ENCODE measurements at regions not wholly inside any gene's neighbourhood (a gene's known extent, or its start where the extent isn't known, plus 50 kb on each side); places are given as distances from the start of the nearest gene placed in this dataset.

- Histone ChIP-seq H3K27ac (no peak overlapping the region), H3K4me1 (no peaks in the 10 kb centered on the region), H3K9me3 (no peaks in the 10 kb centered on the region), H3K4me3 (no peak overlapping the region), H3K36me3 (no peaks in the 10 kb centered on the region), H3K27me3 (no peaks in the 10 kb centered on the region)
- TF ChIP-seq POLR2A (IDR thresholded peaks at IDR 0.05) (no peak), EP300 (IDR thresholded peaks at IDR 0.05) (no peak), CTCF (IDR thresholded peaks at IDR 0.05) (no peak)
- WGBS, 2 donors = 44 to 70% methylated on average over 2 of the region's 2 CpGs
- DNase-seq (ENCODE audit: low spot score in 2 of 2) = no peak
Observed at GRCh38 chr2:12262681-12263436, 453.9 kb upstream of the TRIB2 start.

- H3K27ac ChIP-seq = no peak overlapping the region
- no peak overlapping the region for H3K4me3 ChIP-seq
- TF ChIP-seq POLR2A (IDR thresholded peaks at IDR 0.05) (no peak), CTCF (IDR thresholded peaks at IDR 0.05) (no peak), EP300 (IDR thresholded peaks at IDR 0.05) (no peak)
Observed at GRCh38 chr2:12263730-12264129, 453.0 kb upstream of the TRIB2 start.

GRCh38 chr2:12264146-12264545, 452.6 kb upstream of the TRIB2 start:
- DNase-seq (ENCODE audit: low spot score in 2 of 2) = no peak
- no peak overlapping the region for H3K4me3 ChIP-seq
- no peaks in the 10 kb centered on the region for H3K4me1 ChIP-seq
- H3K36me3 ChIP-seq = no peaks in the 10 kb centered on the region
- H3K27me3 ChIP-seq = no peaks in the 10 kb centered on the region
- H3K9me3 ChIP-seq = no peaks in the 10 kb centered on the region
- TF ChIP-seq POLR2A (IDR thresholded peaks at IDR 0.05) = no peak
- TF ChIP-seq CTCF (IDR thresholded peaks at IDR 0.05) = no peak
- TF ChIP-seq EP300 (IDR thresholded peaks at IDR 0.05) = no peak
- WGBS, 2 donors = 63 to 81% methylated on average over 1 of the region's 1 CpG
- H3K27ac ChIP-seq = no peak overlapping the region

More at GRCh38 chr2:12263730-12264129, 453.0 kb upstream of the TRIB2 start:
- no peaks in the 10 kb centered on the region for H3K27me3 ChIP-seq
- no peaks in the 10 kb centered on the region for H3K4me1 ChIP-seq
- H3K9me3 ChIP-seq = no peaks in the 10 kb centered on the region
- no peaks in the 10 kb centered on the region for H3K36me3 ChIP-seq
- DNase-seq (ENCODE audit: low spot score in 2 of 2) = no peak

GRCh38 chr2:12265646-12266045, 451.1 kb upstream of the TRIB2 start:
- H3K27me3 ChIP-seq = no peaks in the 10 kb centered on the region
- H3K36me3 ChIP-seq = no peaks in the 10 kb centered on the region
- no peak overlapping the region for H3K27ac ChIP-seq
- H3K9me3 ChIP-seq = no peaks in the 10 kb centered on the region
- WGBS, 2 donors = 65 to 72% methylated on average over 1 of the region's 1 CpG
- DNase-seq (ENCODE audit: low spot score in 2 of 2) = no peak
- TF ChIP-seq EP300 (IDR thresholded peaks at IDR 0.05) (no peak), CTCF (IDR thresholded peaks at IDR 0.05) (no peak), POLR2A (IDR thresholded peaks at IDR 0.05) (no peak)
- no peak overlapping the region for H3K4me3 ChIP-seq
- H3K4me1 ChIP-seq = no peaks in the 10 kb centered on the region

- Histone ChIP-seq H3K4me1 (no peaks in the 10 kb centered on the region), H3K4me3 (no peak overlapping the region), H3K36me3 (no peaks in the 10 kb centered on the region), H3K9me3 (no peaks in the 10 kb centered on the region), H3K27me3 (no peaks in the 10 kb centered on the region), H3K27ac (no peak overlapping the region)
- no peak for TF ChIP-seq CTCF (IDR thresholded peaks at IDR 0.05)
- no peak for TF ChIP-seq POLR2A (IDR thresholded peaks at IDR 0.05)
- no peak for TF ChIP-seq EP300 (IDR thresholded peaks at IDR 0.05)
- WGBS, 2 donors = 97 to 99% methylated on average over 3 of the region's 3 CpGs
- DNase-seq (ENCODE audit: low spot score in 2 of 2) = no peak
Observed at GRCh38 chr2:12267042-12267441, 449.7 kb upstream of the TRIB2 start.

Measured in tibial nerve (tissue), 4 donors.